Heart left ventricle (tissue), 16 donors: ENCODE measurements at regions not wholly inside any gene's neighbourhood (a gene's known extent, or its start where the extent isn't known, plus 50 kb on each side); places are given as distances from the start of the nearest gene placed in this dataset.

Experiments used
- ATAC-seq, 4 donors: fragments of 200-7000 bp; cut with Tn5 transposase; one replicate each; pipeline ENCODE4 v1.9.1; 2020 to 2022; ENCODE audit warnings: moderate library complexity in 4 of 4, mild to moderate bottlenecking in 3 of 4, moderate number of reproducible peaks in 1 of 4
- DNase-seq, 5 donors: peaks; one replicate each; pipeline ENCODE4 v3.0.0-alpha.2; 2020
- H3K27ac ChIP-seq, 12 donors: fragments of 200-600 bp; sonication (generic) in 4 of 12; one replicate each; pipeline versions ENCODE4 v1.5.0 to v1.8.0; 2016 to 2022; ENCODE audit warnings: mild to moderate bottlenecking in 2 of 12
- H3K27me3 ChIP-seq, 9 donors: fragments of 200-600 bp; sonication (generic) in 2 of 9; one replicate each; pipeline versions ENCODE4 v1.5.1 to v1.8.0; 2016 to 2022; ENCODE audit warnings: mild to moderate bottlenecking in 3 of 9
- H3K36me3 ChIP-seq, 9 donors: fragments of 200-600 bp; sonication (generic) in 2 of 9; one replicate each; pipeline versions ENCODE4 v1.5.0 to v1.8.0; 2018 to 2022; ENCODE audit warnings: mild to moderate bottlenecking in 2 of 9
- H3K4me1 ChIP-seq, 12 donors: fragments of 200-600 bp; sonication (generic) in 4 of 12; one replicate each; pipeline versions ENCODE4 v1.5.0 to v1.8.0; 2016 to 2022; ENCODE audit warnings: mild to moderate bottlenecking in 3 of 12
- H3K4me3 ChIP-seq, 12 donors: fragments of 200-600 bp; sonication (generic) in 4 of 12; one replicate each; pipeline versions ENCODE4 v1.5.0 to v1.8.0; 2017 to 2022; ENCODE audit warnings: mild to moderate bottlenecking in 9 of 12, moderate library complexity in 4 of 12
- H3K9me3 ChIP-seq, 12 donors: fragments of 200-600 bp; sonication (generic) in 4 of 12; one replicate each; pipeline versions ENCODE4 v1.5.0 to v1.8.0; 2016 to 2022; ENCODE audit warnings: mild to moderate bottlenecking in 1 of 12
- CTCF ChIP-seq, 12 donors: fragments of 200-600 bp; sonication (generic) in 4 of 12; IDR thresholded peaks; one replicate each; pipeline versions ENCODE4 v1.5.0 to v1.8.0; 2018 to 2022; ENCODE audit warnings: antibody characterized with exemption in 12 of 12, mild to moderate bottlenecking in 5 of 12
- POLR2A ChIP-seq, 2 donors: fragments of 450-650 bp; IDR thresholded peaks; one replicate each; pipeline ENCODE4 v1.6.1; 2017; ENCODE audit warnings: antibody characterized with exemption in 2 of 2, mild to moderate bottlenecking in 2 of 2, moderate library complexity in 2 of 2
- WGBS, 4 donors: extraction: QIAGEN DNeasy Blood & Tissue Kit in 2 of 4; methylation state at CpG; one replicate each; pipeline versions ENCODE4 v1.1.5 to v1.1.7; 2013 to 2018; 5-methylcytosine and 5-hydroxymethylcytosine counted together
- intact Hi-C, 10 donors: fragments of 100-400 bp; cut with DNase I; formaldehyde crosslinking; loops; one replicate each; pipeline versions ENCODE4 v1.11.1 to v1.14.2; 2022
- donor health status: ischemic (EF 13 %, LVEDD 7.1; RV severe dilation, severe dysfunction).
- donor health status: healthy with polysubstance abuse.
- donor health status: DM: no; HTN: yes; CAD: no.
- donor health status: DM: no; HTN: no; CAD: no.
- donor health status: ischemic (EF 25% LVEDD 6.9; RV normal size, moderate dysfunction).
- donor health status: ischemic (EF 25% LVEDD 5.7; RV mildly dilated, moderate dysfunction).
- donor health status: healthy.
- donor health status: DM: yes; HTN: yes; CAD: no.
- donor health status: ischemic (EF 35%, LVEDD 5.7; RV mildly dilated, moderate dysfunction).
- donor health status: nonischemic (EF 11% LVEDD 7.7; RV severe dilation, severe dysfunction).
- donor health status: DM: yes; HTN: yes; CAD: no.
- donor health status: PGD.
- donor health status: ischemic (EF 29% LVEDD 5.4; RV normal size, mild dysfunction).
- donor health status: nonischemic (EF 23%, LVEDD 6.1; RV moderate dilation, normal function).

DNA sequence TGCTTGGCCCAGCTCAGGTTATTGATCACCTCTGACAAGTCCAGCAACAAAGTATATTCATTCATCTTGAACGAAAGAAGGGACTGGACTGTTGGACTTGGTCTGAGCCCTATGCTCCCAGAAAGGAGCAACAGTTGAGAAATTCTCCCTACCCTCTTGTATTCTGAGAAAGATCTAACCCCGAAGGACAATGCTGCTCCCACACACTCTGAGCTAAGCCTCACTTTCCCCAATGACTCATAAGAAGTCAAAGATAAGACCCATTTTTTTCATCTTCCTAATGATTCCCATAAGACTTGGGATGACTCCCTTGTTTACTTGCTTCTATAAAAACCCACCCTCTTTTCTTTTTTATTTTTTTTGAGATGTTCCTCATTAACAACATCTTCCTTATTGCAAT is 549.4 kb upstream of the MDFIC2 start:
- intact Hi-C loops = no loop called here

DNA sequence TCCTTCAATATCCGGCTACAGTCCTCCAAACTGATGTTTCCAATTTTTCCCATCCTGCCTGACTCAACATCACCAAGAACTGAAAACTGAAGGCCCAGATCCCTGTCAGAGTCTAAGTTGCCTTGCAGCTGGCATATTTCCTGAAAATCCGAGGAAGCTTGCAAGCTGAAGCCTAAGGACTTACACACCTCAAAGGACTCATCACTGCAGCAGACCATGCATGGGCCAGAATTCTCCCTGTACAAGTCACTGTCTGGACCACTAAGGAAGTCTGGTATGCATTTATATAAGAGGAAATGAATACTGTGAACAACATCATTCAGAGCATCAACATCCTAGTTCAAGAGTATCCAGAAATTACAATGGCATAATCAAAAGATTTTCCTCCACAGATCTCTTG is 548.8 kb upstream of the MDFIC2 start:
- Histone ChIP-seq H3K9me3 (peaks cover 0 to 12% (median 3%) of the 10 kb centered on the region in 12 donors), H3K27me3 (no peaks in the 10 kb centered on the region), H3K4me1 (peaks cover 0 to 21% (median 2%) of the 10 kb centered on the region in 12 donors), H3K4me3 (no peak overlapping the region), H3K27ac (peak overlapping the region in 11 of 12 donors; percentile 20 to 73 (median 56)), H3K36me3 (no peaks in the 10 kb centered on the region)
- intact Hi-C loops = no loop called here
- TF ChIP-seq POLR2A (IDR thresholded peaks at IDR 0.05) (no peak), CTCF (IDR thresholded peaks at IDR 0.05) (no peak)
- ATAC-seq (peak in 1 of 4 donors; percentile 30), DNase-seq (no peak)
- WGBS, 4 donors = 71 to 90% (median 77%) methylated on average over 2 of the region's 2 CpGs

More for the DNA sequence above, 549.4 kb upstream of the MDFIC2 start:
- Histone ChIP-seq H3K4me1 (peaks cover 0 to 21% (median 2%) of the 10 kb centered on the region in 12 donors), H3K36me3 (no peaks in the 10 kb centered on the region), H3K9me3 (peaks cover 0 to 12% (median 3%) of the 10 kb centered on the region in 12 donors), H3K27me3 (no peaks in the 10 kb centered on the region), H3K4me3 (no peak overlapping the region), H3K27ac (peak overlapping the region in 10 of 12 donors; percentile 4 to 73 (median 61))
- TF ChIP-seq CTCF (IDR thresholded peaks at IDR 0.05) (no peak), POLR2A (IDR thresholded peaks at IDR 0.05) (no peak)
- peak in 1 of 5 donors; percentile 32 for DNase-seq
- ATAC-seq = peak; percentile 51 to 92 (median 82)
- WGBS, 4 donors = 56 to 83% (median 68%) methylated on average over 2 of the region's 2 CpGs

DNA sequence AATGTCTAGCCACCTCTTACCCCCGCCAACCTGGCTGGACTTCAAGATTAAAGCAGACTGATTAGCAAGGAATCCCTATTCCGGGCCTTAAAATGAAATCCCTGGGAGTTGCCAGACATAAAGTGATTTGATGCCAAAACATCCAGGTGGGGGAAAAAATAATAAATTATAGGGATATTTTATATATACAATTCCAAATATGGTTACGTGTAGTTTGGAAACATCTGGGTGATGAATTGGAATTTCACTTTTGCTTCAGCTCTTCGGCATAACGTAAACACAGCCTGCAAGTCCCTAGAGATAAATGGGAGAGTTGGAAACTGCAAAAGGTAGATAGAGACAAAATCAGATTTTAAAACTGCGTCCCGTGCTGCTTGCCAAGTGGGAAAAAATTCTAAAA is 545.5 kb upstream of the MDFIC2 start:
- Histone ChIP-seq H3K36me3 (no peaks in the 10 kb centered on the region), H3K9me3 (no peaks in the 10 kb centered on the region), H3K27me3 (no peaks in the 10 kb centered on the region), H3K4me1 (peaks cover 0 to 37% (median 7%) of the 10 kb centered on the region in 12 donors), H3K27ac (no peak overlapping the region), H3K4me3 (peak overlapping the region in 1 of 12 donors; percentile 23)
- DNase-seq (no peak), ATAC-seq (no peak)
- intact Hi-C loops = no loop called here
- 54 to 68% (median 59%) methylated on average over 7 of the region's 7 CpGs for WGBS, 4 donors
- no peak for TF ChIP-seq CTCF (IDR thresholded peaks at IDR 0.05)
- no peak for TF ChIP-seq POLR2A (IDR thresholded peaks at IDR 0.05)

GRCh38 chr3:70856414-70857162 is 544.1 kb upstream of the MDFIC2 start:
- peaks cover 0 to 34% (median 10%) of the 10 kb centered on the region in 12 donors for H3K4me1 ChIP-seq
- TF ChIP-seq POLR2A (IDR thresholded peaks at IDR 0.05) = no peak
- no peak for TF ChIP-seq CTCF (IDR thresholded peaks at IDR 0.05)
- no peak overlapping the region for H3K27ac ChIP-seq
- ATAC-seq (no peak), DNase-seq (no peak)
- H3K36me3 ChIP-seq = no peaks in the 10 kb centered on the region
- no peaks in the 10 kb centered on the region for H3K9me3 ChIP-seq
- 92 to 94% (median 93%) methylated on average over 7 of the region's 7 CpGs for WGBS, 4 donors
- H3K27me3 ChIP-seq = no peaks in the 10 kb centered on the region
- intact Hi-C loops = no loop called here
- no peak overlapping the region for H3K4me3 ChIP-seq
